DMS79 (cell line): ENCODE measurements at regions not wholly inside any gene's neighbourhood (a gene's known extent, or its start where the extent isn't known, plus 50 kb on each side); places are given as distances from the start of the nearest gene placed in this dataset.

Experiments used
- DNase-seq: peaks from one replicate; lab custom pipeline; 2025; lab: John Stamatoyannopoulos, UW

DNA sequence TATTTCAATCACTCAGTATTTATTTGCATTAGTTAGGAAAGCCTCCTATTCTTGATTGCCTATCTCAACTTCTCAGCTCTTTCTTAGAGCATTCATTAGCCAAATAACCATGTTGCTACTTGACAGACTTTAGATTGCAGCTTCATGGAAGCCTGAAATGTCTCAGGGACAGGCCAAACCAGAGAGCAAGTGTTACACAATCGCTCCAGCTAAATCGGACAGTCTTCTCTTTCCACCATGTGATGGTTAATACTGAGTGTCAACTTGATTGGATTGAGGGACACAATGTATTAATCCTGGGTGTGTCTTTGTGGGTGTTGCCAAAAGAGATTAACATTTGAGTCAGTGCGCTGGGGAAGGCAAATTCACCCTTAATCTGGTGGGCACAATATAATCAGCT lies 106.5 kb upstream of the DRD2 start:
- no peak for DNase-seq

DNA sequence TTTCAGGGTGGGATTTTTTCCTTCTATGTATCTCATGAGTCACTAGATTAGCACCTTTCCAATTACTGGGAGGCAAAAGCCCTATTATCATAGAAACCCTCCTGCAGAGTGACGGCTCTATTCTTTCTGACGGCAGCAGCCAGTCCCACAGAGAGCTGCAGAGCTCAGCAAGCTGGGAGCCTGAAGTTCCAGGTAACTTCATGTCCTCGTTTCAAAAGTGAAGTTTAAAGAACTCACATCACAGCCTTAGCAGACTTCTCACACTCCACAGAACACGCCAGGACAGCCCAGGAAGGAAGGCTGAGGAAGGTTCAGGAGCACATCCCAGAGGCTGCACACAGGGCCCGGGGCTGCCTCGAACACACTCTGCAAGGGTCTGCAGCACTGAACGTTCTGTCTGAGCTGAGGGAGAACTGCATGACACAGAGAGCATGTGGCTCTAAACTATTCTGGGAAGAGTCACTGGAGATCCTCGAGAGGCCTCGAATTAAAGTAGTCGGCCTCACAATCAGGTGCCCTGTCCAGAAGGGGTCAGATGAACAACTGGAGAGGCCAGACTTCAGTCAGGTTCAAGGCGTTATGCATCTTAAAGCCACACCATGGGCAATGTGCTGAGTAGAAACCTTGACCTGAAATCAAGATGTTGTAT lies 104.2 kb upstream of the DRD2 start:
- DNase-seq: no peak

DNA sequence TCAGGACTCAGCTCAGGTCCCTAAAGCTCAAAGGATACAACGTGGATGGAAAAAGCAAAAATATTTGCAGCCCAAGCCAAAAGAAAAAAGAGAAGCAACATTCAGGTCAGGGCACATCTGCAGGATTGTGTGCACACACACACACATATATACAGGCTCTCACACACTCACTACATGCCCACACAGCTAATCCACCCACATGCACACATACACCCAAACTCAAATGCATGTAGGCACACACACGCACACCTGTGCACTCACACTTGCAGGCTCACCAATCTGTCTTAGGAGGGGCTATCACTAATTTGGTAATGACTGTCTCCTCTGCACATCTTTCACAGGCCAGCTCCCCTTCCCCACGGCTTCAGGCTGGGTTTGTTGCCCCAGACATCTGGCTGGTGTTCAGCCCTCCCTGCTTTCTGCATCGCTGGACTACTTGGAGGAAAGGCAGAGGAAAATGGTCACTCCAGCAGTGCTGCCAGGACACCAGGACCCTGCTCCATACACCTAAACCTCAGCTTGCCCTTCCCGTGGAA lies 103.6 kb upstream of the DRD2 start:
- no peak for DNase-seq

DNA sequence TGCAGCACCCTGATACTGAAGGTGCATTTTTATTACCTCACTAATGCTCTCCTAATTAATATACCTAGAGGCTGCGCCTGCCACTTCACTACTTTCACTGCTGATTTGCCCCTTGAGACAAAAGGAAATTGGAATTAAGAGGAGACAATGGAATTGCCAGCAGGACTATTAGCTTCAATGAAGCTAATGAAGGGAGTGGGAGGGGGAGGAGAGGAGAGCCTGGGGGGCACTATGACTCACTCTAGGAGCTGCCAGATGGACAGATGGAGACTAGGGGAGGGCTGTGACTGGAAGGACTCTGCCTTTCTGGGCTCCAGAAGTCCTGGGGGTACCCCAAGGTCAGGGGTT lies 102.8 kb upstream of the DRD2 start:
- DNase-seq: peak; percentile 62

DNA sequence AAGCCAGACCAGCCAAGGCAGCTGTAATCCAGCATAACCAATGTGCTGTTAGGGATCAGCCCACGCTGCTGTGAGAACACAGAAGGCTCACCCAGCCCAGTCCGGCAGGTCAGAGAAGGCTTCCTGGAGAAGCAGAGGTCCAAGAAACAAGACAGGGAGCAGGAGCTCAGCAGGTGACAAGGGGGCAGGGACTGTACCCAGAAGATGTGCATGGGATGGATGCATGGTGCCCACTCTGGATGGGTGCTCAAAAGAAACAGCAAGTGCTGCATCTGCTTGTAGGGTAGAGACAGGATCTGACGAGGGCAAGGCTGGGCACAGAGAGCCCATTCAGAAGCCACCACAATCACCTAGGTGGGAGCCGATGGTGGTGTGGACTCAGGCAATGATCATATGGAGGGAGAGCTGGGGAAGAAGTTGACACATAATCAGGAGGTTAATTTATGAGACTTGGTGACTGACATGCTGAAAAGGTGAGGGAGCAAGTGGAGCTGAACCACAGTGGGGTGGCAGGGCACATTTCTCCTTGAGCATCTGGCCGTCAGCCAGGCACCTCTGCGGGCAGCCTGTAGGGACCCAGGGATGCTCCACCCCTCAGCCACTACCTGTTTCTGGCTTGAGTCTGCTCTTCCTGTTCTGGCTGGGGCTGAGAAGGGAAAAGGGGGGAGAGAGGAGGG lies 102.3 kb upstream of the DRD2 start:
- peak; percentile 69 for DNase-seq

DNA sequence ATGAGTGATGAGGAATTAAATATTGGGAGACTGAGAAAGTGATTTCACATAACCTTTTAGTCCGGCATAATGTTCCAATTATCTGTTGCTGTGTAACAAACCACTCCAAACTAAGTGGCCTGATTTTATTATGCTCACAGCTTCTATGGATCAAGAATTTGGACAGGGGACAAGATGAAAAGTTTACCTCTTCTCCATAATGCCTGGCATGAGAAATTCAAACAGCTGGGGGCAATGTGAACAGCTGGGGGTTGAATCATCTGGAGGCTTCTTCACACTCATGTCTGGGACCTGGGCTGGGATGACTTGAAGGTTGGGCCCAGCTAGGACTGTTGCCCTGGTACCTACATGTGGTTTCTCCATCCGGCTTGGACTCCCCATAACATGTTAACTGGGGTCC lies 99.4 kb upstream of the DRD2 start:
- no peak for DNase-seq

DNA sequence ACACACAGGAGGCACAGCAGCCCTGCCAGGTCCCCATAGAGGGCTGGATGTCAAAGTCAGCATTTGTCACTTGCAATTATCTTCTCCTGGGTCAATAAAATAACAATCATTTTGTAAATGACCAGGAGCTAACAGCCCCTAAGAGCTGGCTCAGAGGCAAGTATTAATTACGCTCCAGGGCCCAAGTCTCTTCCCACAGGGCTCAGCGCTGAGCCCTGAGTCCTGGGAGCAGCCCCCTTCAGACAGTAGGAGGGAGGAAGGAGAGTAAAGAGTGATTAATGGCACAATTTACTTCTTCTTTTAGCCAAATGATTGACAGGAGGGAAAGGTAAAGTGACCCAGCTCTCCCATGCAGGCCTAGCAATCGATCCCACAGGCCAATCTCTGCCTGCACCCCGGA lies 99.0 kb upstream of the DRD2 start:
- DNase-seq: no peak

DNA sequence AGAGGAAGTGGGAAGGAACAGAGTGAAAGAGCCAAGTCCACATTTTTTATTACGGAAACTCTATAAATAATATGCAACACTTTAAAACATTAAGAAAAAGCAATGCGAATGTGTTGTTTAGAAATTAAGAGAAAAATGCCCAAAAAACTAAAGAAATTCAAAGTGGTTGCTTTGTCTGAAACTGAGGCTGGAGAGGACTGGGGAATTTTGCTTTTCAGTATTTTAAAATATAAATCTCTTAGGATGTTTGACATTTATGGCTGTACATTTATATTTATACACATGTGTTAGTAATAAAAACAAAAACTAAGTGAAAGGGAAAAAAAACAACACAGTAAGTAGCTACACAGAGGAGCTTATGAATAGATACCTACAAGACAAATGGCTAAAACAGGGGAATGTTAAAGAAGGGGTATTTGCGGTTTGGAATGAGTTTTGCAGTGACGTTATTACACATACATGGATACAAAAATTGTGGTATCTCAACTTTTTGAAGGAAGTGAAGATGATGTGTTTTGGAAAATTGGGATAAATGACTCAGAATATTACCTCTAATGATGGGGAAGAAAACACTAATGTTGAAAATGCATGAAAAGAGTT lies 97.0 kb upstream of the DRD2 start:
- DNase-seq: no peak

DNA sequence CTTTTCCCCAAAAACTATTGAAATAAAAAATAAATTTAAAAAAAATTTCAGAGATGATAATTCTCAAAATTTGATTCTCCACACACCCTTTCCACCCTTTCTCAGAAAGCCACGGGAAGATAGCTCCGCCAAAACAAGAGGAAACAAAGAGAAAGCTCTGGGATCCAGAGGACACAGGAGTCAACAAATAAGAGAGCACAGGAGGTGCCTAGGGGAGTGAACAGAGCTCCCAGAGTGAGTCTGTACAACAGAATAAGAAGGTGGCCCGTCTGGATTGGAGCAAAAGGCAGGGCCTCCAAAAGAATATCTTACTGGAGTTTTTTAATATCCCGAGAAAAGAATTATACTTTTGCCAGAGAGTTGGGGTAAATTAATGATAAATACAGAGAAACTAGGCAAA lies 96.3 kb upstream of the DRD2 start:
- DNase-seq: no peak

DNA sequence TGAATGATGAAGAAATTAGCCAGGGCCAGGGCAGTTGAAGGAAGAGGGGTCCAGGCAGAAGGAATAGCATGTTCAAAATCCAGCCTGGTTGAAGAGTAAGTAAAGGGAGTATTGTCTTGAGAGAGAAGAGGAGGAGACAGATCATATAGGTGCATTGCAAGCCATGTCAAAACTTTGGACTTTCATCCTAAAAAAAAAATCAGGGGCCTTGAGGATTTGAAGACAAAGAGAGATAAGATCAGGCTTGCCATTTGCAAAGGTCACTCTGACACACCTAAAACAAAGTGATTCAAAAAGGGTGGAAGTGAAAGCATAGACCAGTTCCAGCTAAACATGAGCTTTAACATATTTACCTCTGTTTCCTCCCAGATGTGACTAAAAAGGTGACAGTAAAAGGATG lies 95.7 kb upstream of the DRD2 start:
- no peak for DNase-seq

DNA sequence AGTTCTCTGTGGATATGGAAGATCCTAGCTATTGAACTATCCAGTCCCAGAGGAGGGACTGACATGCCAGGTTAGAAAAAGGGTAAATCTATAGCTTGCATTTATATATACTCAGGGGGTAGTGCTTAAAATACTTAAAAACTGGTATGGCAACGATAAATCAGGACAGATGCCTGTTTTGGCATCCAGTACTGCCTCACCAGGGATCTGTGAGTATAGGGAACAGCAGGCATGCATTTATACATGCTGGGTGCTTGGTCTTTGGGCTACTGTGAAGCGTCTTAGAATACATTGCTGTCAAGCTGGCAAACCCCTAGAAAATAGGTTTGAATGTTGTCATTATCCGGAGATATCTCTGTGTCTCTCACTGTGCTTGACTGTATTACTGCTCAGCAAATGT lies 94.2 kb upstream of the DRD2 start:
- no peak for DNase-seq

DNA sequence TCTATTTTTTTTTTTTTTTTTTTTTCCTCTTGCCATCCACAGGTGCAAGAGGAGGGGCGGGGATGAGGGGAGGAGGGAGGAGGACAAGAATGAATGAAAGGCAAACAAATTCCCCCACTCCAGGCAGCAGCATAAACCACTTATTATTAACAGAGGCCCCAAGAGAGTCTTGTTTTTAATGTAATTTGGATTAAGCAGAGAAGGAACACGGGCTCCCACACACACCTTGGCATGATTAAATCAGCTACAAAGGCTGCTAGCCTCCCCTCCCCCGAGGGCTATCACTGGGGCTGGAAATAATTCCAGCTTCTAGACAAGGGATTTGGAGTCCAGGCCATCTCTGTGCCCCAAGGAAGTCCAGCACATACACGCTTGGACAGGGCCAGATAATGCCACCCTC lies 93.4 kb upstream of the DRD2 start:
- peak; percentile 76 for DNase-seq

DNA sequence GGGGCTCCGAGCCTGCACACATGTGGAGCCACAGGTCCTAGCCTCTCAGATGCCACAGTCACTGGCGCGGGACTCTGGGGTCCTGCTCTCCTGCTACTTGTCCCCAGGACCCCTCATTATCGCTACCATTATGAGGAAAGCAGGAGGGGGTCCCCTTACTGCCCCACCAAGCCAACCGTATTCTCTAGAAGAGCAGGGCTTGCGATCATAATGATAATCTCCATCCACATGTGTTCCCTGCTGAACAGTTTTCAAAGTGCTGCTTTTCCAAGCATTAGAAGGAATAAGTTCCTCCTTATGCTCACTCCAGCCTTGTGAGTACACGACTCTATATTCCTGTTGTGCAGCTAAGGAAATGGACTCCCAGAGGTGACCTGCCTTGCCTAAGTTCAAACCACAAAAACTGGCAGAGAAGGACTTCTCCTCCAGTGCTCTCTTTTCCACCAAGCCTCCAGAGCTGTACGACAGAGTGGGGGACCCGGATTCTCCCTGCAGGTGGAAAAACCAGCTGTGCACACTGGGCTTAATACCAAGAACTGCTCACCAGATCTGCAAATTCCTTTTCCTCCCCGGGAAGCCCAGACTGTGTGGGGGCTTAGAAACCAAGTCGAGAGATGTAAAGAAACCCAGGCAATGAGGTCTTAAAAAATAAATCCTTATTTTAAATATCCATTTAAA lies 92.8 kb upstream of the DRD2 start:
- DNase-seq: peak; percentile 66

DNA sequence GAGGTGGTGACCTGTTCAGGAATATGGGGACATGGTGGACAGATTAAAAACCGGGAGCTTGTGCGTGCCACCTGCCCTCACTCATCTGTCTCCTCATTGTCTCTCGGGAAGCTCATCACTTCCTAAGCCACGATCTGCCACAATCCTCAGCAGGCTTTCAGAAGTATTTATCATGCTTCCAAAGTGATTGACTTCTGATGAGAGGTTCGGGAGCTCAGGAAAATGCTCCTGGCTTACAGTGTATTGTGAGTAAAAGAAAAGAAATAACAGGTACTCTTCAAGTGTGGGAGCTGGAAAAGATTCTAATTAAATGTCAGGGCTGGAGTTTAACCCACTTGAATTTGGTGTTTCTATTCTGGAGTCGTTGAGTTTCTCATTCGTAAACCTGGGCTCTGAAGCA lies 91.9 kb upstream of the DRD2 start:
- DNase-seq: no peak

DNA sequence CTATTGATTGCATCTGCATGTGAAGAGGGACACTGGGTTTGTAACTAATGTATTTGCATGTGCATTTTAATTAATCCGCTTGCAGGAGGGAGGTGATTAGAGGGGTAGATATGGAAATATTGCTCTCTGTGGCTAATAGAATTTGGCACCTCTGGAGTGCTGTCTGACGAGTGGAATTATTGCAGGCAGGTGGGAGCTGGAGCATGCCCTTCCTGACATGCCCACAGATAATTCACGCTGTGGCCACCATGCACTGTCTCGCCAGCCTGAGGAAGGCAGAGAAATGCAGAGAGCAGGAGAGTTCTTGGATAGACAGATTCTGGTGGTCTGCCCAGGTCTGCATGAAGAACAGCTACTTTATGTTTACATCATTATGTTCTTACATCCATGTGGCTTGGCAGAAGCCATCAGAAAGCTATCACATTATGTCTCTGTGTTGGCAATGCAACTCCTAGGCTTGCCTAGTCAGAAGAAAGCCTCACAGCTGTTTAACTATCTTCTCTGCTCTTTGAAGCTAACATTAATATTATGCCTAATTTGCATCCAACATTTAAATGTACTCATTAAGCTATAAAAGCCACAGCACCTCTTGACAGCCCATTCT lies 89.4 kb upstream of the DRD2 start:
- DNase-seq: no peak

DNA sequence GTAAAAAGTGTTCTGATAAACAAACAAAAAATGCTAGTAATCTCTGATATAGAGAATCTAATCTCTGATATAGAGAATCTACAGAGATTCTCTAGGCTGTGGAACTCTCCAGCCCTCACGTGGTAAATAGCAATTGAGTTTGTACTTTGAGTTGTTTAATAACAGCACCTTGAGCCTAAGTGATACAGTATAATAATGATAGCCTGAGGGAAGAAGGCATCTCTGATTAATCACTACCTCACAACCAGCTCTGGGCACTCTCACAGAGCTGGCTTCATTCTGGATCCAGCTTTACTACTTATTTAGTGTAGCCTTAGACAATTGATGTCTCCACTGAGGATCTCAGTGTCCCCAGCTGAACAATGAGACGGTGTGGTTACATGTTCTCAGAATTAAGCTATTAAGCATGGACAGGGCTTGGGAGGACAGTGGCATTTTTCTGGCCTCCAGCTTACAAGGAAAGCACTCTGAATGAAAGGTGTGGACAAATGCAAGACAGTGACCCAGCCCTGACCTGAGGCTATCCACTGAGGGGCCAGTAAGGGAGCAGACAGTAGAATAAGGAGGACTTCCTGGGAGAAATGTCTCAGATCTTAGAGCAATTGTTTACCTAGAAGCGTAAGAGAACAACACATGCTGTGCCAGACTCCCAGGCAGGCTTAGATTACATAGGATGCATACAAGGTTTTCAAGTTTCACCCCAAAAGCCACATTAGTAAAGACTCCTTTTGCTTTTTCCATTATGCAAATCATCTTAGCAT lies 88.7 kb upstream of the DRD2 start:
- no peak for DNase-seq

DNA sequence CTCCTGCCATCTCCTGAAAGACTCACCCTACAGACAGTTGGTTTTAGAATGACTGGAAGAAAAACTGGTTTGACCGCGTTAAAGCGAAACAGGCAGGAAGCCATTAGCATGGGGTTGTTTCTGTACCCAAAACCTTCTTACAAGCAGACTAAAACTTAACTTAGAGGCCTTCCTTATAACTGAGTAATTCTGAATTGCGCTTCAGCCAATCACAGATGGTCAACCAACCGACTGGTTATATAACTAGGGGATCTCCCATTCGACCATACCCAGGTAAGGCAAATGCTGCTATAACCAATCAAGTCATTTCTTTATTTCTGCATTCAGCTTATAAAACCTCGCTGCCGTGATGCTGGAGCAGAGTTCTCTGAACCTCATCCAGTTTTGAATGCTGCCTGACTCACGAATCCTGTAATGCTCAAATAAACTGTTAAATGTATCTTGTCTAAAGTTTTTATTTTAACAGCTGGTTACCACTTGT lies 87.8 kb upstream of the DRD2 start:
- DNase-seq: no peak

DNA sequence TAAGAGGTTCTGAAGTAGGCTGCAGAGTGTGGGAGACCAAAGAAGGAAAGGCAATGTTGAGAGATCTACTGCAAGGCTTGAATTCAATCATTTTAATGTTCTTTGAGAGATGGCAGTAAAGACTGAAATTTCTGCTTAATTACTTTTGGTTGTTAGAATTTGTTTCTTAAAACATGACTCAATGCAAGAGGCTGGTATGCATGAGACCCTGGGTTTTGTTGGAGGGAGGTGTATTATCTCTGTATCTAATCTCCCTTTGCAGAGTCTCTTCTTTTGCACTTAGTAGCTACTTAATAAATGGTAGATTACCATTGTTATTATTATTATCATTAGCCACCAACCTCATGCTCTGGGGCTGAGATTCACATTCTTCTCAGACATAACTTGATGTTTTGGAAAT lies 87.4 kb upstream of the DRD2 start:
- no peak for DNase-seq

DNA sequence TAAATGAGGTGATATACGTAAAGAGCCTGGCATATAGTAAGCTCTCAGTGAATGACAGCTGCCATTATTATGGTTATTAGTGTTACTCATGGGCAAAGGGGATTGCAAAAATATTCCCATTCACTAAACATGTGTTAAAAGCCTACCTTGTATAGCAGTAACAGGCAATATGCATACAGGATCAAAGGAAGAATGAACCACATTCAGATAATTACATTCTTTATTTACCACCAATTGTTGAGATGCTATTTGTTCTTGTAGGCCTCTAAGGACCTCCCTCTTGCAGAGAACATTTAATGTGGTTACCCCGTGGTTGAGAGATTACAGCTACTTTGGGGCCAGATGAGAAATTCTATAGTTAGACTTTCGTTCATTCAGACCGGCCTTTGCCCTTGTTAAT lies 82.7 kb upstream of the DRD2 start:
- DNase-seq: no peak

DNA sequence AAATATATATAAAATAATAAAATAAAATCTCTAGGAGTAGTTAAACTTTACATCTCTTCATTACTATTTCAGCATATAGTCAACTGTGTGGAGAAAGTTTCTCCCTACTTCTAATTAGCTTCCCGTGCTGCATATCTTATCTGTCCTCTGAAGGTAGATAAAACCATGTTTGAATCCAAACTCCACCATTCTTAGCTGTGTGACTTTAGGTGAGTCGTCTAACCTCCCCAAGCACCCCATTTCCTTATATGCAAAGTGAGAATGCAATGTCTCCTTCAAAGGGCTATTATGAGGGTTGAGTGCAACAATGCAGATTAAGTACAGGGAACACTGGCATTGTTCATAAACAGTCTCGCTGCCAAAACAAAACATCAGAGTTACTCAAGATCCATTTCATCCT lies 80.8 kb upstream of the DRD2 start:
- DNase-seq: no peak

DNA sequence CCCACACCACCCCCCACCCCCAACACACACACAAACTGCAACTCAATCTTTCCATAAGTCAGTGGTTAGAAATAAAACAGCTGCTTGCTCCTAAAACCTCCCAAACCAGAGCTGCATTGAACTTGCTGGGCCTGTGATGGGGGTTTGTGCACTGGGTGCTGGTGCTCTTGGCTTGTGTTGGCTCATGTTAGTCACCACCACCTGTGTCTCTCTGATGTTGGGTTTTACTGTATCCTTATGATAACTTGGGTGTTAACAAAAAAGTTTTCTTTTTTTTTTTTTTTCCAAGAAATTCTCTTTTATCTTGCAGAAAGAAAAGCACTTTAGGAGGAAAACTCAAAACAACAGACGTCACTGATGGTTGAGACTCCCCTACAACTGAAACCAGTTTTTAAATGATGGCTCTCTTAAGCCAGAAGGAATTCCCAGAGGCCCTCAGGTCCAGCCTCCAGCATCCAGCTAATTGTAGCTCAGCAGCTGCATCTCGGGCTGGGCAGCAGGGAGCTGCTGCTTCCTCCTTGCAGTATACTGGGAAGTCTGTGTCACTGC lies 79.9 kb upstream of the DRD2 start:
- no peak for DNase-seq
